HepG2 (cell line): ENCODE measurements at regions not wholly inside any gene's neighbourhood (a gene's known extent, or its start where the extent isn't known, plus 50 kb on each side); places are given as distances from the start of the nearest gene placed in this dataset.

Source experiments
- ATAC-seq: fragments of 200-7000 bp; cut with Tn5 transposase; 3 replicates; pipeline ENCODE4 v1.9.1; 2020; ENCODE audit warnings: mild to moderate bottlenecking, moderate library complexity
- BruUV-seq: library from RNA; stranded (reverse); fragments of 400-500 nt; replicated peaks from 2 replicates; lab custom pipeline; 2021; lab: Mats Ljungman, UMichigan
- CTCF ChIA-PET: fragments of 300-600 bp; formaldehyde crosslinking; extraction: SDS; loops from one replicate; lab custom pipeline; 2021; ENCODE audit warnings: low total read pairs, inconsistent platforms, low intra/inter-chr PET ratio; lab: Yijun Ruan, JAX
- POLR2A ChIA-PET: fragments of 350-600 bp; sonication (Branson Sonifier 250); formaldehyde crosslinking; loops from one replicate; lab custom pipeline; 2020; ENCODE audit warnings: antibody characterized with exemption, inconsistent platforms; lab: Yijun Ruan, JAX
- DNase-seq: peaks from one replicate; pipeline ENCODE4 v3.0.0-alpha.2; 2015; ENCODE audit warnings: low spot score
- FAIRE-seq: peaks from 3 replicates; lab custom pipeline; 2011; peaks lifted over from hg19 to GRCh38; lab: Jason Lieb, UNC
- H2AFZ ChIP-seq: one replicate; pipeline ENCODE4 v1.6.1; 2011; ENCODE audit warnings: low read length, inconsistent platforms
- H3K27ac ChIP-seq: fragments of 300-600 bp; 3 replicates; pipeline ENCODE4 v1.8.0; 2011; ENCODE audit warnings: mixed run types, mild to moderate bottlenecking, mixed read lengths, low read length, inconsistent platforms; ENCODE audit not compliant: insufficient read depth; ENCODE audit errors: extremely low read length
- H3K27me3 ChIP-seq, 2 experiments: fragments of 200-600 bp in 1 of 2; 2 replicates in 1 of 2; 3 replicates in 1 of 2; pipeline versions ENCODE4 v1.6.0 to v1.8.0; 2011; ENCODE audit warnings: low read length in 2 of 2, mild to moderate bottlenecking in 2 of 2, moderate library complexity in 2 of 2, inconsistent platforms in 1 of 2; ENCODE audit not compliant: insufficient read depth in 2 of 2, control insufficient read depth in 1 of 2
- H3K36me3 ChIP-seq, 2 experiments: fragments of 200-600 bp in 1 of 2; replicated peaks in 1 of 2; 2 replicates in 1 of 2; 3 replicates in 1 of 2; pipeline versions ENCODE4 v1.5.1 to v1.8.0; 2011; ENCODE audit warnings: low read length in 2 of 2, inconsistent platforms in 1 of 2; ENCODE audit not compliant: insufficient read depth in 2 of 2, control insufficient read depth in 1 of 2
- H3K4me1 ChIP-seq: 2 replicates; pipeline ENCODE4 v1.5.1; 2012; ENCODE audit warnings: low read length, inconsistent platforms; ENCODE audit not compliant: insufficient read depth
- H3K4me2 ChIP-seq: 2 replicates; pipeline ENCODE4 v1.6.0; 2011; ENCODE audit warnings: low read depth, low read length, inconsistent platforms
- H3K4me3 ChIP-seq, 3 experiments: fragments of 200-600 bp in 1 of 3; sonication (generic), shearing (Covaris generic) in 1 of 3; replicated peaks in 1 of 3; 2 replicates each; pipeline ENCODE4 v1.5.1; 2011 to 2016; ENCODE audit warnings: low read length in 3 of 3, inconsistent platforms in 2 of 3, low read depth in 2 of 3, mild to moderate bottlenecking in 2 of 3, control low read depth in 1 of 3, mixed read lengths in 1 of 3; ENCODE audit not compliant: insufficient read depth in 1 of 3
- H3K79me2 ChIP-seq: one replicate; pipeline ENCODE4 v1.6.1; 2011; ENCODE audit warnings: low read length, inconsistent platforms; ENCODE audit not compliant: insufficient read depth
- H3K9ac ChIP-seq: 2 replicates; pipeline ENCODE4 v1.6.0; 2011; ENCODE audit warnings: mild to moderate bottlenecking, low read depth, low read length, inconsistent platforms; ENCODE audit not compliant: insufficient read depth
- H3K9me3 ChIP-seq: 2 replicates; pipeline ENCODE4 v1.5.1; 2012; ENCODE audit warnings: mild to moderate bottlenecking, low read length
- H4K20me1 ChIP-seq: 2 replicates; pipeline ENCODE4 v1.6.0; 2011; ENCODE audit warnings: inconsistent platforms, mild to moderate bottlenecking, low read length, moderate library complexity; ENCODE audit not compliant: insufficient read depth
- ATRX ChIP-seq: sonication (generic); formaldehyde crosslinking; IDR thresholded peaks from 2 replicates; pipeline ENCODE4 v1.4.0; 2020; ENCODE audit warnings: missing genetic modification reagents, borderline replicate concordance
- KAT2B ChIP-seq: fragments of 150-350 bp; IDR thresholded peaks from 2 replicates; pipeline ENCODE4 v1.6.1; 2014; ENCODE audit warnings: low read depth, low read length, borderline replicate concordance
- SATB2 ChIP-seq: sonication (generic); formaldehyde crosslinking; IDR thresholded peaks from 2 replicates; pipeline ENCODE4 v1.5.0; 2020; ENCODE audit warnings: missing genetic modification reagents
- SNAI1 ChIP-seq: sonication (generic); formaldehyde crosslinking; IDR thresholded peaks from 2 replicates; pipeline ENCODE4 v1.5.0; 2020; ENCODE audit warnings: mild to moderate bottlenecking, missing genetic modification reagents, borderline replicate concordance
- ZFP1 ChIP-seq: IDR thresholded peaks from 2 replicates; pipeline ENCODE4 v1.6.1; 2016
- ZNF256 ChIP-seq: sonication (generic); formaldehyde crosslinking; conservative IDR thresholded peaks from 2 replicates; pipeline ENCODE4 v1.4.0; 2020; ENCODE audit warnings: missing genetic modification reagents
- ZNF282 ChIP-seq: fragments of 450-650 bp; IDR thresholded peaks from 2 replicates; pipeline ENCODE4 v1.6.1; 2018; ENCODE audit not compliant: partially characterized antibody
- ZNF574 ChIP-seq: sonication (generic); formaldehyde crosslinking; IDR thresholded peaks from 2 replicates; pipeline ENCODE4 v1.4.0; 2020; ENCODE audit warnings: missing genetic modification reagents
- ZNF646 ChIP-seq: sonication (generic); formaldehyde crosslinking; IDR thresholded peaks from 2 replicates; pipeline ENCODE4 v1.9.0; 2021; ENCODE audit warnings: mild to moderate bottlenecking, missing genetic modification reagents
- ZNF800 ChIP-seq: sonication (generic); formaldehyde crosslinking; IDR thresholded peaks from 2 replicates; pipeline ENCODE4 v1.4.0; 2020; ENCODE audit warnings: missing genetic modification reagents
- WGBS: methylation state at CpG from one replicate; pipeline ENCODE4 v1.1.6; 2017; ENCODE audit warnings: low lambda C conversion rate; 5-methylcytosine and 5-hydroxymethylcytosine counted together
- in situ Hi-C: cut with HindIII; loops from 2 replicates; pipeline ENCODE4 v1.10.0; 2017; ENCODE audit warnings: low pct_unique_long_range_greater_than_20kb; ENCODE audit not compliant: extremely low pct_ligation_motif_present
- intact Hi-C: fragments of 100-400 bp; cut with micrococcal nuclease; formaldehyde crosslinking; loops from one replicate; pipeline ENCODE4 v1.10.0; 2022; ENCODE audit not compliant: unreplicated experiment
- TF ChIP-seq, protein P1 (sequence below): IDR thresholded peaks from 2 replicates; pipeline ENCODE4 v1.6.1; 2016; ENCODE audit warnings: low read depth, borderline replicate concordance
- TF ChIP-seq, protein P2 (sequence below): sonication (generic); formaldehyde crosslinking; IDR thresholded peaks from 2 replicates; pipeline ENCODE4 v1.5.1; 2020; ENCODE audit warnings: missing genetic modification reagents, mild to moderate bottlenecking, borderline replicate concordance

DNA sequence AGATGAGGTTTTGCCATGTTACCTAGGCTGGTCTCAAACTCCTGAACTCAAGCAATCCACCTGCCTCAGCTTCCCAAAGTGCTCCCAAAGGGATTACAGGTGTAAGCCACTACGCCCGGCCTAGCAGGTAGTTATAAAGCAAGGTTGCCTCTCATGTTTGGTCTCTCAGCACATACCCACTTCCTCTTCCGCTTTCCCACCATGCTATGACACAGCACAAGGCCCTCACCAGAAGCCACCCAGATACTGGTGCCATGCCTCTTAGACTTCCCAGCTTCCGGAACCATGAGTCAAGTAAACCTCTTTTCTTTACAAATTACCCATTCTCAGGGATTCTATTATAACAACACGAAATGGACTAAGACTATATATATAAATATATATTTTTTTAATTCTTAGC lies 143.6 kb downstream of the COPRS start:
- in situ Hi-C loops (no loop called here), intact Hi-C loops (no loop called here)
- Histone ChIP-seq H3K79me2 (no peaks in the 10 kb centered on the region), H2AFZ (no peak overlapping the region), H4K20me1 (no peaks in the 10 kb centered on the region), H3K4me3 (no peak overlapping the region), H3K9me3 (no peaks in the 10 kb centered on the region), H3K27ac (no peak overlapping the region), H3K27me3 (no peaks in the 10 kb centered on the region), H3K4me2 (no peak overlapping the region), H3K9ac (no peak overlapping the region), H3K36me3 (no peaks in the 10 kb centered on the region), H3K4me1 (no peaks in the 10 kb centered on the region)
- CTCF ChIA-PET, result no interaction called here
- POLR2A ChIA-PET, result no interaction called here
- WGBS, result 54% methylated on average over 5 of the region's 5 CpGs
- no peak for ATAC-seq
- DNase-seq, result no peak
- no peak for FAIRE-seq
- BruUV-seq, result no TSS peak
- no peak for TF ChIP-seq ZNF282
- no peak for TF ChIP-seq ATRX
- TF ChIP-seq, protein P1, sequence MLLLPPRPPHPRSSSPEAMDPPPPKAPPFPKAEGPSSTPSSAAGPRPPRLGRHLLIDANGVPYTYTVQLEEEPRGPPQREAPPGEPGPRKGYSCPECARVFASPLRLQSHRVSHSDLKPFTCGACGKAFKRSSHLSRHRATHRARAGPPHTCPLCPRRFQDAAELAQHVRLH (CRISPR knock-in tag), result no peak
- TF ChIP-seq ZNF800 (CRISPR knock-in tag), result no peak
- no peak for TF ChIP-seq SNAI1 (CRISPR knock-in tag)
- TF ChIP-seq, protein P2, sequence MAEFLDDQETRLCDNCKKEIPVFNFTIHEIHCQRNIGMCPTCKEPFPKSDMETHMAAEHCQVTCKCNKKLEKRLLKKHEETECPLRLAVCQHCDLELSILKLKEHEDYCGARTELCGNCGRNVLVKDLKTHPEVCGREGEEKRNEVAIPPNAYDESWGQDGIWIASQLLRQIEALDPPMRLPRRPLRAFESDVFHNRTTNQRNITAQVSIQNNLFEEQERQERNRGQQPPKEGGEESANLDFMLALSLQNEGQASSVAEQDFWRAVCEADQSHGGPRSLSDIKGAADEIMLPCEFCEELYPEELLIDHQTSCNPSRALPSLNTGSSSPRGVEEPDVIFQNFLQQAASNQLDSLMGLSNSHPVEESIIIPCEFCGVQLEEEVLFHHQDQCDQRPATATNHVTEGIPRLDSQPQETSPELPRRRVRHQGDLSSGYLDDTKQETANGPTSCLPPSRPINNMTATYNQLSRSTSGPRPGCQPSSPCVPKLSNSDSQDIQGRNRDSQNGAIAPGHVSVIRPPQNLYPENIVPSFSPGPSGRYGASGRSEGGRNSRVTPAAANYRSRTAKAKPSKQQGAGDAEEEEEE, result no peak
- TF ChIP-seq ZNF256 (CRISPR knock-in tag), result no peak
- TF ChIP-seq SATB2 (CRISPR knock-in tag), result no peak
- no peak for TF ChIP-seq ZFP1
- no peak for TF ChIP-seq ZNF646 (CRISPR knock-in tag)
- no peak for TF ChIP-seq ZNF574 (CRISPR knock-in tag)
- TF ChIP-seq KAT2B, result no peak
